GM21619 (cell line): ENCODE measurements at regions not wholly inside any gene's neighbourhood (a gene's known extent, or its start where the extent isn't known, plus 50 kb on each side); places are given as distances from the start of the nearest gene placed in this dataset.
"Not testable (repeated sequence)": the region's sequence is repeated elsewhere in the genome, so short reads cannot be mapped to it uniquely, and the experiment has no call there.

Experiments
- ATAC-seq: cut with Tn5 transposase; IDR thresholded peaks from one replicate; pipeline ENCODE4 v1.9.1; 2021; ENCODE audit not compliant: unreplicated experiment

DNA sequence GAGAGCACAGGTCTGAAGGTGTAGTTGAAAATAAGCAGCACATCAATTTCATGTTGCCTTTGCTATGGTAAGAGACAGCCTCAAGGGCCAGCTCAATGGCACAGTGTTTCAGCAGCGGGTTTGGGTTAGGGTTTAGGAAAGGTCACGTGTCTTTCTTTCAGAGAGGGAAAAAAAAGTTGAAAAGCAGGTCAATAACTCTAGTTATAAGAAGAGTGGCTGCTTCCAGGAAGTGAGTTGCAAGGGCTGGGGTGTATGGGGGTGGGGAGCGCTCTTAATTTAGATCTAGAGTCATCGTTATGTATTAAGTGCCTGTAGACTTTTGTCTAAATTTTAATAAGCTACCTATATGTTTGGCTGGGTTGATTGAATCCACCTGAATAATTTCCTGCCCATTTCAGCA is 118.5 kb upstream of the SPAG17 start:
- ATAC-seq: no peak

DNA sequence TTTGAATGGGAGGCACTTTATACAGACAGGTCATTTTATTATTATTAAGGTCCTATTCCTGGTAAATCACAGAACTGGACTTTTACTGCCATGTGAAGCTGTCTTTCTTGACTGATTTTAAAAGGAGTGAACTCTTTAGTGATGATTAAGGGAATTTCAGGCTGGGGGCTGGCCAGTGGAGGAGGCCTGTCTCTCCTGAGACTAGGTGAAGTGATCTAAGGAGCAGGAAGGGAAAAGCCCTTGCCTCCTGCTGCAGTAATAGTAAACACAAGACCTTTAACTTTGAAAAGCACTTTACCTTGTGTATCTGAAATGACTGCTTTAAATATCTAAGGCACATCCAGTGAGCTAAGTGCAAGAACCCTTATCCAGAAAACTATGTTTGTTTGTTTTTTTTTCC is 118.0 kb upstream of the SPAG17 start:
- ATAC-seq: no peak

GRCh38 chr1:118302145-118302544 is 117.1 kb upstream of the SPAG17 start:
- ATAC-seq: no peak

GRCh38 chr1:118300808-118301207 is 115.8 kb upstream of the SPAG17 start:
- no peak for ATAC-seq

- no peak for ATAC-seq
These were observed 113.4 kb upstream of the SPAG17 start for GRCh38 chr1:118298397-118298796.

- no peak for ATAC-seq
These were observed 112.5 kb upstream of the SPAG17 start for GRCh38 chr1:118297521-118297920.

DNA sequence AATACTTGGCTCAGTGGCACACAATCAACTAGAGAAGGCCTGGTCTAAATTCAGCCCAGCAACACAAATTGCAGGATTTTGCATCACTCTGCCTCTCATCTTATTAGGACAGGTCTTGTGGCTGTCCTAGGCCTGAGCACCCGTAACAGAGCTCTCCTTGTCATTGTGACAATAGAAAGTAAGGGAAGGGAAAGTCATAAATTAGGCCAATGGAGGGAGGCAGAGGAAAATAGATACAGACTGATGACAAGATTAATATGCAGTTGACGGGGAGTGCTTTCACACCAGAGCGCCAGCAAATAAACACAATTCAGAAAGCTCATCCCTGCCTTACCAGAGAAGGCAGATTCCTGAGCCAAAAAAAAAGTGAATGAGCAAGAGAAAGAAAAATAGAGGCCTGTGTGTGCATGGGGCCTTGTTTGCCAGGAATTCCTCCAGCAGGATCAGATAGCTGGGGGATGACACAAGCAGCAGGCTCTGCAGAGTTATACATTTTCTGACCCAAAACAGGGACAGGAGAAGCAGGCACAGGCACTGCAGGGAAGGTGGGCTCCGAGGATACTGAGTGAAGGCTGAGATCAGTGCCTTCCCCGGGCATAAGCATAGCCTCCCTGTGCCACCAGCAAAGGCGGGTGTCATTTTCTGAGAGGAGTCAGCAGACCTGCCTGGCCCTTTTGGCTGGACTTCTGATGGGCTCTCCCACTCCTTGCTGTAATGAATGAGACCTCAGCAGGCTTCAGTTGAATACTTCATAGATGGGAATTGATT is 110.0 kb upstream of the SPAG17 start:
- no peak for ATAC-seq

DNA sequence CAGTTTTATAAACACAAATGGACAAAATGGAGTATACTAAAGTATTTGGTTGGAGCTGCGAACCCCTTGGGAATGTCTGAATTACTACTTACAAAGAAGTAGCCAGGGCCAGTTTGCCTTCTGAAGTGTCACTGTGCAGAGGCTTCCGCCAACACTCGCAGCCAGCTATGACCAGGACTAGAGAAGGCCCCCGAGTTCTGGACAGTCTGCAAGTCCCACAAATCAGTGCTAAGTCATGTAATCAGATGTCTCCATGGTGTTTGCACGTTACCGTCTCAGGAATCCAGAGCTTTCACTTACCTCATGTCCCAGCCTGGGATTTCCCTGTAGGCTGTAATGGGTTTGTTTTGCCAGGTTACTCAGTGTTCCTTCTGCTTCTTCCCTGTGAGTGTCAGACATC is 106.6 kb upstream of the SPAG17 start:
- no peak for ATAC-seq

DNA sequence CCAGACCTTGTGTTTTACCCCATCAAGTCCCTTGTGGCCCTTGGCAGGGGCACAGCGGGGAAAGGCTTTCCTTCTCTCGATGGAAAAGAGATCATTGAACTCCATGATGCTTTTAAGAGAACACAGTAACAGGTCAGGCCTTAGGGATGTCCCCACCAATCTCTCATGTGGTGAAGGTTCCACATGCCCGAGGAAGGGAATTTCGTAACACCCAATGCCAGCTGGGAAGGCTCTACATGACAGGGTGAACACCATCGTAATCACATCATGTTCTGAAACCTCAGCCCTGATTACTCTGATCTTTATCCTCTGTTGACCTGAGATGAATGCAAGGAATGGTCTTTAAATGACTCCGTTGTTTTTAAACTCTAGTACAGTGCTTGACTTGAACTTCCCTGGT is 105.5 kb upstream of the SPAG17 start:
- no peak for ATAC-seq

DNA sequence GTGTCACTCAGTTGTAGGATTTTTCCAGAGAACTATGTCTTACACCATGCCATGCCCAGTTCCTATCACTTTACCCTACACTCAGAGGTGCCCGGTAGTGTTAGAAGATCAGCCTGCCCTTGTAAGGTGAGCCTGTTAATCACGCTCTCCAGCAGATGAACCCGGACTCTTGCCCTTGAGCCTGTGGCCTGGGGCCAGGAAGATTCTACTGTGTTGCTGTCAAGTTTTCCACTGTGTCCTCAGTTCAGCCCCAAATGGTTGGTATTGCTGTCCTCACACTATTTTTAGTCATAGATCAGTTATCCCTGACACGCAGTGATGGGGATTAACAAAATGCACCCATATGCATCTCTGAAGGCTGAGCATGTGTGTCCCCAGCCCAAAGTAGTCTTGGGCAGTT is 105.0 kb upstream of the SPAG17 start:
- no peak for ATAC-seq

- ATAC-seq: not testable (repeated sequence)
These were observed 95.6 kb upstream of the SPAG17 start for GRCh38 chr1:118280656-118281055.

- no peak for ATAC-seq
These were observed 90.6 kb upstream of the SPAG17 start for GRCh38 chr1:118275472-118276115.

GRCh38 chr1:118272884-118273283 is 87.9 kb upstream of the SPAG17 start:
- ATAC-seq: no peak

- ATAC-seq: no peak
These were observed 86.9 kb upstream of the SPAG17 start for GRCh38 chr1:118271883-118272282.

- ATAC-seq: no peak
These were observed 84.6 kb upstream of the SPAG17 start for GRCh38 chr1:118269598-118269997.

DNA sequence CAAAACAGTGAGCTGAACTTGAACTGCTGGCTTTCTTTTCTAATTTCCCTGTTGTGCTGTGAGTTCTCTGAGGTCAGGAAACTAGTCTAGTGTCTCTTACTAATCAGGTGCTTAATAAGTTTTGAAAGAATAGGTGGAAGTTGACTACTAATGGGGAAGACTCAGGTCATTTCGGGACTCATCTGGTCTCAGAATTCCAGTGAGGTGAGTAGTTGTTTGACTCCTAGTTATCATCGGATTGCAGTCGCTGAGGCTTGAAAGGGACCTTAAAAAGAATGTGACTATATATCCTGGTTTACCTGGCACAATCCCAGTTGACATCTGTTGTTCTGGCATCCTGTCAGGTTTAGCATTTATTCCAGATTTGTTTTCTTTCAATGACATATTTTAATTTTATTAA is 81.4 kb upstream of the SPAG17 start:
- ATAC-seq: no peak

DNA sequence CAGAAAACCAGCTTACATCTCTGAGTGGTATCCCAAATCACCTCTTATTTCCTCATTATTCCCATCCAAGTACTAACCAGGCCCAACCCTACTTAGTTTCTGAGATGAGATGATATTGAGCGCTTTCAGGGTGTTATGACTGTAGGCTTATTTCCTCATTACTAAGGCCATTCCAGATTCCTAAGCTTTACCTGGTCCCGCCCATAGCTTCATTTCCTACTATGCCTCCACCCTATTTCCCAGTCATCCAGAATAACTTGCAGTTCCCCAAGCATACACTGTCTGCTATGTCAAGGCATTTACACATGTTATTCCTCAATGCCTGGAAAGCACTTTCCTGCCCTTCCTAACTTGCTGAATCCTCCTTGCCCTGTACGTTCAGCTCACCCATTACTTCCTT is 79.3 kb upstream of the SPAG17 start:
- no peak for ATAC-seq

DNA sequence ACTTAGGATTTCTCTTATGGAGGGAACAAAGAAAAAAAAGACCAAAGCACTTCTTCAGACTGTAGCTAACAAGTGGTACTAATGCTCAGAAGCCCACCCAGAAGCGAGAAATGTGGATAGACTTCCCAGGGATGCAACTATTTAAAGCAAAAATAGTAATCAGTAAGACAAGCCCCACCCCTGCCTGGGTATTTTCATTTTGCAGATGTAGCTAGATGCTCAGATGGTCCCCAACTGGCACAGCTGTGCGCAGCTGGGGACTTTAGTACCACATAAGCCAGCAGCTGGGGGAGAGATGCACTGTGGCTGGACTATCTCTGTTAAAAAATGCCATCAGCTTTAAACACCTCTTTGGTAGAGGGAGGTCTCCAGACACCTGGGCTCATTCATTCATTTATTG is 77.8 kb upstream of the SPAG17 start:
- no peak for ATAC-seq

- ATAC-seq: no peak
These were observed 73.9 kb upstream of the SPAG17 start for GRCh38 chr1:118258975-118259374.

DNA sequence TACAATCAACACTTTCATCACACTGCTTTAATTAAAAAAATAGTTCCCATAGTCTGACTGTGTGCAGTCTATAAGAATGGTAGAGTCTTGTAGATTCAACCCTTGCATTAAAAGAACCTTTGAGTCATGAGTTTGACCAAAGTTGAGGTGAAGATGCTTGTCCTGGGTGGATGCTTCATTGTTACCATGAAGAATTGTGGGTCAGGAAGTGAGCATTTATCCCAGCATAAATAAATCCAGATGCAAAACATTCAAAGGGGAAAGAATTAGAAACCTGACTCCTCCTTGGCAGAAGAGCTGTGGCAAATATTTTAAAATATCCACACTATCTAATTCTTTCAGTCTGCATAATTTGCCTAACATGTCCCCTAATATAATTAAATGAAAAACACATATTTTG is 72.9 kb upstream of the SPAG17 start:
- ATAC-seq: no peak

DNA sequence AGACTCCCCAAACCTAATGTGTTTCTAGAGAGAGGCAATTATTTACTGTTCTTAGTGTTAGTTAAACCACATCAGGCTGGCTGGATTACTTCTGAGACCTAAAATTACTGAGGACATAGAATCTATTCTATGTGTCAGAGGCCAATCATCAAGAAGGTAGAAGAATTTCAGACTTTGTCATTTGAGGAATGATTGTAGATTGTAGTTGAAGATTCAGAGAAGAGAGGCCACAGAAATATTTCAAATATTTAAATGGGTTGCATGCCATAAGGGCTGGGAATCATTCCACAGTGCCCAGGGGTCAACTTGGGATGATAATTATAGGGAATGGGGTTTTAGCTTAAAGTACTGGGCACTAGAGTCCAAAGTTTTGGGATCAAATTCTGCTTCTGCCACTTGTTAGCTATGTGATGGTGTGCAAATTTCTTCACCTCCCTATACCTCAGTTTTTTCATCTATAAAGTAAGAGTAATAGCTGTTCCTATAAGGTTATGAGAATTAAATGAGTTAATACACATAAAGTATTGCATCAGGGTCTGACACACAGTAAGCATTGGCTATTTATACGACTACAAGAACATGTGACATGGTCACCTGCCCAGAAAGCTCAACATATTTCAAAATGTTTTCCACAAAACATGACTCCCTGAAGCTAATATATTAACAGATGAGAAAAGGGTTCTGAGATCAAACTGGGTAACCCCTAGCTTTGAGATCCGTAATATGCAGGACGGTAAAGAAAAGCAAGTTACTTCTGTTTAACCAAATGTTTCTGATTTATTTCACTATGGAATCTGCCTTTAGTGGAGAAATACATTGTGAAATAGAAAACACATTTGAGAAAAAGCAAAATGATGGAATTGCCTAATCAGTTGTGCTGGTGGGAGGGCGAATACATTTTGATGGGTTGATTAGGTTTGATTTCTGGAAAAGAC is 69.7 kb upstream of the SPAG17 start:
- no peak for ATAC-seq

DNA sequence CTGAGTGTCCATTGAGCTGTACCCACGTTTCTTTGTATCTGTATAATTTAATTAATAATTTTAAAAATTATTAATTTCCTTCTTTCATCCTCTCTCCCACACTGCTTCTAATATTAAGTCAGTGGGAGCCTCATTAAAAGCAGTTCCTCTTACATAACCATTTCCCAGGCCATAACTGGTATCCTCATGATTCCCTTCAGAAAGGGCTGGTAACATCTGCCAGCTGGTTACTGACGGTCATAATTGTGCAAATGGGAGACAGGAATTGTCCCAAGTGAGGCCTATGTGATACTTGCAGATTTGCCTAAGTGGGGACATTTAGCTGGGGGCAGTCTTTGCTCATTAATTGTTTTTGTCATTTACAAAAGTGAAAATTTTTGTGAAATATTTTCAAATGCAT is 69.0 kb upstream of the SPAG17 start:
- ATAC-seq: no peak
